HepG2 (cell line): ENCODE measurements at regions not wholly inside any gene's neighbourhood (a gene's known extent, or its start where the extent isn't known, plus 50 kb on each side); places are given as distances from the start of the nearest gene placed in this dataset.

Experiments used
- ATF7 ChIP-seq, 2 experiments: fragments of 450-650 bp in 1 of 2; sonication (generic) in 1 of 2; formaldehyde crosslinking in 1 of 2; IDR thresholded peaks; 2 replicates each; pipeline versions ENCODE4 v1.4.0 to v1.6.1; 2016 to 2020; ENCODE audit warnings: antibody characterized with exemption in 1 of 2, mild to moderate bottlenecking in 1 of 2, missing genetic modification reagents in 1 of 2
- PHF20 ChIP-seq: sonication (generic); formaldehyde crosslinking; IDR thresholded peaks from 2 replicates; pipeline ENCODE4 v1.5.0; 2020; ENCODE audit warnings: mild to moderate bottlenecking, missing genetic modification reagents
- RFX1 ChIP-seq: fragments of 450-650 bp; IDR thresholded peaks from 2 replicates; pipeline ENCODE4 v1.6.1; 2017
- TBL1XR1 ChIP-seq: fragments of 150-350 bp; IDR thresholded peaks from 2 replicates; pipeline ENCODE4 v1.6.1; 2014; ENCODE audit warnings: borderline replicate concordance, low read length; ENCODE audit not compliant: partially characterized antibody
- ZBTB7A ChIP-seq: sonication (generic); formaldehyde crosslinking; IDR thresholded peaks from 2 replicates; pipeline ENCODE4 v1.8.0; 2022; ENCODE audit warnings: mild to moderate bottlenecking, missing genetic modification reagents
- TF ChIP-seq, protein P1 (sequence below): sonication (generic); formaldehyde crosslinking; IDR thresholded peaks from 2 replicates; pipeline ENCODE4 v1.5.1; 2020; ENCODE audit warnings: mild to moderate bottlenecking, missing genetic modification reagents, moderate library complexity
- TF ChIP-seq, protein P2 (sequence below): sonication (generic); formaldehyde crosslinking; IDR thresholded peaks from 2 replicates; pipeline ENCODE4 v1.4.0; 2020; ENCODE audit warnings: missing genetic modification reagents

DNA sequence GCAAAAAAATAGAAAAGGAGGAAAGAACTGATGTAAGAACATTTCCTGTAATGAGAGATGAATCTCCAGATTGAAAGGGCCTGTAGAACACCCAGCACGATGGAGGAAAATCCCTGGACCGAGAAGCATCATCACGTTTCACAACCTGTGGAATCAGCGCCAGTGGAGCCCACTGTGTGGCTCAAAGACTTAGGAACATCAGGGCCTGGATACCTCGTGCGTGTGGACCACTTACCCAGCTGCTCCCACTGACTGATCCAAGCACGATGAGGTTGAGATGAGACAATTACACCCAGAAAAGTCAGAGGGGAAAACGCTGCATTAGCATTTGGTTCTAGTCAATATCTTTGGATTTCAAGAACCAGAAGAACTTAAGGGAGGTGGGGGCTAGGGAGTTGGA is 224.6 kb downstream of the SYK start:
- TF ChIP-seq ZBTB7A (CRISPR knock-in tag) (no peak), RFX1 (no peak), PHF20 (no peak), ATF7 (IDR thresholded peaks at IDR 0.05) (no peak), ATF7 (CRISPR knock-in tag; IDR thresholded peaks at IDR 0.05) (no peak), TBL1XR1 (no peak)
- TF ChIP-seq, protein P1, sequence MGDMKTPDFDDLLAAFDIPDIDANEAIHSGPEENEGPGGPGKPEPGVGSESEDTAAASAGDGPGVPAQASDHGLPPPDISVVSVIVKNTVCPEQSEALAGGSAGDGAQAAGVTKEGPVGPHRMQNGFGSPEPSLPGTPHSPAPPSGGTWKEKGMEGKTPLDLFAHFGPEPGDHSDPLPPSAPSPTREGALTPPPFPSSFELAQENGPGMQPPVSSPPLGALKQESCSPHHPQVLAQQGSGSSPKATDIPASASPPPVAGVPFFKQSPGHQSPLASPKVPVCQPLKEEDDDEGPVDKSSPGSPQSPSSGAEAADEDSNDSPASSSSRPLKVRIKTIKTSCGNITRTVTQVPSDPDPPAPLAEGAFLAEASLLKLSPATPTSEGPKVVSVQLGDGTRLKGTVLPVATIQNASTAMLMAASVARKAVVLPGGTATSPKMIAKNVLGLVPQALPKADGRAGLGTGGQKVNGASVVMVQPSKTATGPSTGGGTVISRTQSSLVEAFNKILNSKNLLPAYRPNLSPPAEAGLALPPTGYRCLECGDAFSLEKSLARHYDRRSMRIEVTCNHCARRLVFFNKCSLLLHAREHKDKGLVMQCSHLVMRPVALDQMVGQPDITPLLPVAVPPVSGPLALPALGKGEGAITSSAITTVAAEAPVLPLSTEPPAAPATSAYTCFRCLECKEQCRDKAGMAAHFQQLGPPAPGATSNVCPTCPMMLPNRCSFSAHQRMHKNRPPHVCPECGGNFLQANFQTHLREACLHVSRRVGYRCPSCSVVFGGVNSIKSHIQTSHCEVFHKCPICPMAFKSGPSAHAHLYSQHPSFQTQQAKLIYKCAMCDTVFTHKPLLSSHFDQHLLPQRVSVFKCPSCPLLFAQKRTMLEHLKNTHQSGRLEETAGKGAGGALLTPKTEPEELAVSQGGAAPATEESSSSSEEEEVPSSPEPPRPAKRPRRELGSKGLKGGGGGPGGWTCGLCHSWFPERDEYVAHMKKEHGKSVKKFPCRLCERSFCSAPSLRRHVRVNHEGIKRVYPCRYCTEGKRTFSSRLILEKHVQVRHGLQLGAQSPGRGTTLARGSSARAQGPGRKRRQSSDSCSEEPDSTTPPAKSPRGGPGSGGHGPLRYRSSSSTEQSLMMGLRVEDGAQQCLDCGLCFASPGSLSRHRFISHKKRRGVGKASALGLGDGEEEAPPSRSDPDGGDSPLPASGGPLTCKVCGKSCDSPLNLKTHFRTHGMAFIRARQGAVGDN (CRISPR knock-in tag): no peak
- TF ChIP-seq, protein P2, sequence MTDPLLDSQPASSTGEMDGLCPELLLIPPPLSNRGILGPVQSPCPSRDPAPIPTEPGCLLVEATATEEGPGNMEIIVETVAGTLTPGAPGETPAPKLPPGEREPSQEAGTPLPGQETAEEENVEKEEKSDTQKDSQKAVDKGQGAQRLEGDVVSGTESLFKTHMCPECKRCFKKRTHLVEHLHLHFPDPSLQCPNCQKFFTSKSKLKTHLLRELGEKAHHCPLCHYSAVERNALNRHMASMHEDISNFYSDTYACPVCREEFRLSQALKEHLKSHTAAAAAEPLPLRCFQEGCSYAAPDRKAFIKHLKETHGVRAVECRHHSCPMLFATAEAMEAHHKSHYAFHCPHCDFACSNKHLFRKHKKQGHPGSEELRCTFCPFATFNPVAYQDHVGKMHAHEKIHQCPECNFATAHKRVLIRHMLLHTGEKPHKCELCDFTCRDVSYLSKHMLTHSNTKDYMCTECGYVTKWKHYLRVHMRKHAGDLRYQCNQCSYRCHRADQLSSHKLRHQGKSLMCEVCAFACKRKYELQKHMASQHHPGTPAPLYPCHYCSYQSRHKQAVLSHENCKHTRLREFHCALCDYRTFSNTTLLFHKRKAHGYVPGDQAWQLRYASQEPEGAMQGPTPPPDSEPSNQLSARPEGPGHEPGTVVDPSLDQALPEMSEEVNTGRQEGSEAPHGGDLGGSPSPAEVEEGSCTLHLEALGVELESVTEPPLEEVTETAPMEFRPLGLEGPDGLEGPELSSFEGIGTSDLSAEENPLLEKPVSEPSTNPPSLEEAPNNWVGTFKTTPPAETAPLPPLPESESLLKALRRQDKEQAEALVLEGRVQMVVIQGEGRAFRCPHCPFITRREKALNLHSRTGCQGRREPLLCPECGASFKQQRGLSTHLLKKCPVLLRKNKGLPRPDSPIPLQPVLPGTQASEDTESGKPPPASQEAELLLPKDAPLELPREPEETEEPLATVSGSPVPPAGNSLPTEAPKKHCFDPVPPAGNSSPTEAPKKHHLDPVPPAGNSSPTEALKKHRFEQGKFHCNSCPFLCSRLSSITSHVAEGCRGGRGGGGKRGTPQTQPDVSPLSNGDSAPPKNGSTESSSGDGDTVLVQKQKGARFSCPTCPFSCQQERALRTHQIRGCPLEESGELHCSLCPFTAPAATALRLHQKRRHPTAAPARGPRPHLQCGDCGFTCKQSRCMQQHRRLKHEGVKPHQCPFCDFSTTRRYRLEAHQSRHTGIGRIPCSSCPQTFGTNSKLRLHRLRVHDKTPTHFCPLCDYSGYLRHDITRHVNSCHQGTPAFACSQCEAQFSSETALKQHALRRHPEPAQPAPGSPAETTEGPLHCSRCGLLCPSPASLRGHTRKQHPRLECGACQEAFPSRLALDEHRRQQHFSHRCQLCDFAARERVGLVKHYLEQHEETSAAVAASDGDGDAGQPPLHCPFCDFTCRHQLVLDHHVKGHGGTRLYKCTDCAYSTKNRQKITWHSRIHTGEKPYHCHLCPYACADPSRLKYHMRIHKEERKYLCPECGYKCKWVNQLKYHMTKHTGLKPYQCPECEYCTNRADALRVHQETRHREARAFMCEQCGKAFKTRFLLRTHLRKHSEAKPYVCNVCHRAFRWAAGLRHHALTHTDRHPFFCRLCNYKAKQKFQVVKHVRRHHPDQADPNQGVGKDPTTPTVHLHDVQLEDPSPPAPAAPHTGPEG (CRISPR knock-in tag): no peak
